Small intestine (tissue), 7 donors: ENCODE measurements at regions not wholly inside any gene's neighbourhood (a gene's known extent, or its start where the extent isn't known, plus 50 kb on each side); places are given as distances from the start of the nearest gene placed in this dataset.

Source experiments
- DNase-seq, 2 donors: peaks; one replicate each; pipeline versions ENCODE4 v3.0.0 to v3.0.0-alpha.2; 2013
- FAIRE-seq: peaks from 2 replicates; lab custom pipeline; 2012; peaks lifted over from hg19 to GRCh38; lab: Jason Lieb, UNC
- H3K27ac ChIP-seq, 3 donors: one replicate each; pipeline ENCODE4 v1.5.1; 2013; ENCODE audit warnings: low read length in 2 of 3, mild to moderate bottlenecking in 2 of 3, control low read depth in 1 of 3, inconsistent platforms in 1 of 3, low read depth in 1 of 3, moderate library complexity in 1 of 3
- H3K27me3 ChIP-seq, 3 donors: one replicate each; pipeline ENCODE4 v1.6.1; 2013; ENCODE audit warnings: low read length in 3 of 3, inconsistent platforms in 1 of 3; ENCODE audit not compliant: control insufficient read depth in 3 of 3, insufficient read depth in 3 of 3
- H3K36me3 ChIP-seq, 3 donors: one replicate each; pipeline ENCODE4 v1.6.1; 2013; ENCODE audit warnings: low read length in 3 of 3, inconsistent platforms in 1 of 3, low read depth in 1 of 3, mild to moderate bottlenecking in 1 of 3, moderate library complexity in 1 of 3; ENCODE audit not compliant: control insufficient read depth in 3 of 3, insufficient read depth in 2 of 3
- H3K4me1 ChIP-seq, 3 donors: one replicate each; pipeline ENCODE4 v1.6.1; 2013; ENCODE audit warnings: low read length in 2 of 3, inconsistent platforms in 1 of 3, low read depth in 1 of 3, mild to moderate bottlenecking in 1 of 3, moderate library complexity in 1 of 3; ENCODE audit not compliant: control insufficient read depth in 3 of 3, insufficient read depth in 2 of 3
- H3K4me3 ChIP-seq, 3 donors: one replicate each; pipeline ENCODE4 v1.5.1; 2013; ENCODE audit warnings: low read length in 3 of 3, control low read depth in 1 of 3, inconsistent platforms in 1 of 3, low read depth in 1 of 3, mild to moderate bottlenecking in 1 of 3, moderate library complexity in 1 of 3
- H3K9me3 ChIP-seq, 2 donors: one replicate each; pipeline ENCODE4 v1.6.1; 2013; ENCODE audit warnings: low read depth in 1 of 2, low read length in 1 of 2; ENCODE audit not compliant: control insufficient read depth in 2 of 2, insufficient read depth in 1 of 2
- WGBS, 3 donors: extraction: QIAGEN DNeasy Blood & Tissue Kit; methylation state at CpG; one replicate each; pipeline ENCODE4 v1.1.7; 2013; 5-methylcytosine and 5-hydroxymethylcytosine counted together
- donor health status: healthy with polysubstance abuse.
- donor health status: control.
- donor health status: control.
- donor health status: Bipolar disorder and iron deficiency.
- donor health status: healthy.

DNA sequence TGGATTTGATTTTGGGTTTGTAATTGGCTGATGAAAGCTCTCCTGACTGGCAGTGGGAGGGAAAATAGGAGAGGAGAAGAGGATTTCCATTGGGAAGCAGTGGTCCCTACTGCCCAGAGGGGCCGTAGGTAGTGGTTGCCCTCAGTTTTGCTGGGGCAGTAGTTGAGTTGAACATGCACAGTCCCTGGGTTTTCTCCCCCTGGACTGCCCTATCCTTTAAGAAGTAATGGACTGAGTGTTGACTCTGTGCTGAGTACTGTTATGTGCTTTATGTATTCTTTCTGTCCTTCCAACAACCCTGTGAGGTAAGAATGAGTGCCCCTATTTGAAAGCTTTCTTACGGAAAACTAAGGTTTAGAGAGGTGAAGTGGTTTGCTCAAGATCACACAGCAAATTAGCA is 111.2 kb upstream of the RPS23 start:
- Histone ChIP-seq H3K27ac (no peak overlapping the region), H3K36me3 (no peaks in the 10 kb centered on the region), H3K27me3 (no peaks in the 10 kb centered on the region), H3K4me3 (no peak overlapping the region), H3K9me3 (no peaks in the 10 kb centered on the region), H3K4me1 (peaks cover 0 to 5% (median 0%) of the 10 kb centered on the region in 3 donors)
- WGBS, 3 donors = 80 to 100% (median 94%) methylated on average over 2 of the region's 2 CpGs
- DNase-seq = no peak
- FAIRE-seq = no peak

DNA sequence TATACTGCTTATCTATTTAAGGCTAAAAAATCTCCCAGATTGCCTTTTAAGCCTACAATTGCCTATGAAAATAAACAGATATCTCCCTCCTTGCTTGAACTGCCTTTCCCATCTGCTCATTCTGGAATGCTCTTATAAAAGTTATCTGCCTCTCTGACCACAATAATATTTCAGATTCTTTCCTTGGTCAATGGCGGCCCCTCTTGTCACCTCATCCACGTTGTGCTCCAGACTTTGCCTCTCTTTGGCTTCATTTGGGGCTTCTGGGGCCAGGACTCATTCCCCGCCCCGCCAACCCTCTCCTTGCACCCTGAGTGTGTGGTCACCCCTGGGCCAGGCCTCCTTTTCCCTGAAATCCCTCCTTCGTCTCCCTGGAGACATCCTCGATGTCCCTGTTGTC is 110.0 kb upstream of the RPS23 start:
- H3K4me1 ChIP-seq = peaks cover 0 to 5% (median 0%) of the 10 kb centered on the region in 3 donors
- no peaks in the 10 kb centered on the region for H3K9me3 ChIP-seq
- 81 to 88% (median 83%) methylated on average over 6 of the region's 6 CpGs for WGBS, 3 donors
- no peak for DNase-seq
- H3K27me3 ChIP-seq = no peaks in the 10 kb centered on the region
- FAIRE-seq = no peak
- H3K36me3 ChIP-seq = no peaks in the 10 kb centered on the region
- H3K27ac ChIP-seq = no peak overlapping the region
- H3K4me3 ChIP-seq = no peak overlapping the region

DNA sequence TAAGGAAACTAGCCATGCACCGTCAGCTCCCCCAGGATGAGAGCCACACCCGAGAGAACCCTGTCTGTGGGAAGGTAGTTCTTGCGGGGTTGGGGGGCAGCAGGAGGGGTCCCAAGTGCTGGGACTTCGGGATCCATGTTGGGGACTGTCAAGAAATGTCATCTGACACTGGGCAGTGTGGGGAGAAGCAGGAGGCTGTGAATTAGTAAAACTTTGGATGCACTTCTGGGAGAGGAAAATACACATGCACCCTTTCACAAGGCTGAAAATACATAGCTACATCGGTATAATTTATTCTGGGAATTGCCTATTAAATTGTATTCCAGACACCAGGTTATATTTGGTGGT is 109.6 kb upstream of the RPS23 start:
- Histone ChIP-seq H3K4me3 (no peak overlapping the region), H3K27me3 (no peaks in the 10 kb centered on the region), H3K4me1 (peaks cover 0 to 5% (median 0%) of the 10 kb centered on the region in 3 donors), H3K27ac (no peak overlapping the region), H3K9me3 (no peaks in the 10 kb centered on the region), H3K36me3 (no peaks in the 10 kb centered on the region)
- FAIRE-seq = no peak
- WGBS, 3 donors = 29 to 48% (median 29%) methylated on average over 5 of the region's 5 CpGs
- no peak for DNase-seq

DNA sequence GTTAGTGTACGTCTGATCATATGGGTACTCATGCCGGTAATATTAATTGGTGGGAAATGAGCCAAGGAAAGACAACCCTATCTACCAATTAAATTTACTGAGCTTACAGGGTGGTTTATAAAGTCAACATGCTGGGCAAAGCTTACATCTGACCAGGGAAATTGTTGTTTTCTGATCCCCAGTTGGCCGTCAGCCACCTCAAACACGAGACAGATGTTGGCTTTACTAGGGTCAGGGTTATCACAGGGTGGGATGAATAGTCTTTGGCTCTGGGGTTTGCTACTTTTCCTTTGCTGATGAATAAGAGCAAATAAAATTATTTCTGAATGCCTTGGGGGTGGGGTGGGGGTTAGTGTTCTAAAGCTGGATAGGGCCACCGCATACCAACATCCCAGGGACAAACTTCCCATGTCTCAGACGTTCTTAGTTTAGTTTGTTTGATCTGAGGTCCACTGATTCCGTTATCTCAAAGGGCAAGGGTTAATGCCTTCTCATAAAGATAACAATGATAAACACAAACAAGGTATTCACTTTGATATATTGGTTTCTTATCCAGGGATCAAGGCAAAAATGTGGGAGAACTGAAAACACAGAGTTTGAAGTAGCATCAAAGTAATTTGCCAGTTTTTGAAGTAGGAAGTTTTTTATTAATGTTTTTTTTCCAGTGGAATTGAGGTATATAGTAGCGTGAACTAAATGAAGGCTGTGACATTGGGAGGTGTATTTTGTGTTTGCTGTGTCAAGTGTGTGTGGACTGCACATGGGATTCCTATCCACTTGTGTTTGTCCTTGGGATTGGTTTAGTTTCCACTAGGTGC is 109.1 kb upstream of the RPS23 start:
- 15 to 51% (median 30%) methylated on average over 8 of the region's 8 CpGs for WGBS, 3 donors
- no peaks in the 10 kb centered on the region for H3K36me3 ChIP-seq
- FAIRE-seq (no peak), DNase-seq (peak; percentile 41 to 65)
- peaks cover 0 to 5% (median 0%) of the 10 kb centered on the region in 3 donors for H3K4me1 ChIP-seq
- H3K27me3 ChIP-seq = no peaks in the 10 kb centered on the region
- no peaks in the 10 kb centered on the region for H3K9me3 ChIP-seq
- H3K27ac ChIP-seq = no peak overlapping the region
- no peak overlapping the region for H3K4me3 ChIP-seq

DNA sequence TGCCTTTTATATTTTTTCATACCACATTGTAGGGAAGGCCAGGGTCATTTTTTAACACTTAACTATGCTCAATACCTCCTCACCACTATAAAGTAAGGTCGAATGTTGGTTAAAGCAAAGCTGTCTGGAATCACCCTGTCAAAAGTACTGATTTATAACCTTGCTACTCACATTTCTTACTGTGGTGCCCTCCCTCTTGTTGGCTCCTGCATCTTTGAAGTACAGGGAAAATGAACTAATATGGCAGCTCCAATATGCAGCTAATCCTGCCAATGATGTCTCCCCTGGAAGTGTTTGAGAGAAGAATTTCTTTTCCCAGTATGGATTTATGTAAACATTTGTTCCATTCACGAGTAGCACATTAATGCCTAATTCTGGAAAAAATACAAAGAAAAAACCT is 108.4 kb upstream of the RPS23 start:
- FAIRE-seq = no peak
- WGBS, 3 donors = 20 to 47% (median 23%) methylated on average over 2 of the region's 2 CpGs
- no peak for DNase-seq

DNA sequence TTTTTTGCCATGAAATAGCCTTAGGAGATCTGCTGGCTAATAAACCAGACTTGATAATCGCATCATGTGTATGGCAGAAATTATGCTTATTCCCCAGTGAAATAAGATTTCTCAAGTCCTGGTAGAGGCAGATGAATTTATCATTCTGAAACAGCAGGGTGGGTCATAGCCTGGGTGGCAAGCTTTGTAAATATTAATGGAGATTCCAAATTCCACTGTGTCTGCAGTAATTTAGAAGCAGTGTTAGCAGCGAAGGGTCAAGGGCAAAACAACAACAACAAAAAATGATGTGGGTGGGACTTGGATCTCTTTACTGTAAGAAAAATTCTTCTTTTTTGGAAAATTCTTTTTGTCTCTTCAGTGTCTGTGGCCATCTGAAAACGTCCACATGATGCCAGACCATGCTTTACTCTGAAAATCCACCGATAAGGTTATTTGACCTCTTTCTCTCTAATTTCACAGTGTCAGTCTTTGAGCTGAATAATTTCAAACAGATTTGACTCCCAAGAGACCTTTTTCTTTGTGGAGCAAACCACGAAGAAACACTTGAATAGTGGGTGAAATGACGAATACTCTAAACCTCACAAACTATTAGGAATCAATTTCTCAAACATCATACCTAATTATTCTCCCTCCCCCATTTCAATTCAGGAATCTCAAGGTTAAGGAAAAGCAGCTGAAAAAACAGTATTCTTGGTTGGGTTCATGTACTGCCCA is 106.0 kb upstream of the RPS23 start:
- peaks cover 0 to 5% (median 0%) of the 10 kb centered on the region in 3 donors for H3K4me1 ChIP-seq
- H3K27ac ChIP-seq = no peak overlapping the region
- no peak overlapping the region for H3K4me3 ChIP-seq
- FAIRE-seq = no peak
- H3K27me3 ChIP-seq = no peaks in the 10 kb centered on the region
- WGBS, 3 donors = 67 to 84% (median 77%) methylated on average over 6 of the region's 6 CpGs
- no peaks in the 10 kb centered on the region for H3K36me3 ChIP-seq
- H3K9me3 ChIP-seq = peaks cover 0 to 9% of the 10 kb centered on the region in 2 donors
- DNase-seq = no peak

More for the DNA sequence above, 108.4 kb upstream of the RPS23 start:
- Histone ChIP-seq H3K4me3 (no peak overlapping the region), H3K27me3 (no peaks in the 10 kb centered on the region), H3K36me3 (no peaks in the 10 kb centered on the region), H3K27ac (no peak overlapping the region), H3K9me3 (no peaks in the 10 kb centered on the region), H3K4me1 (peaks cover 0 to 5% (median 0%) of the 10 kb centered on the region in 3 donors)

DNA sequence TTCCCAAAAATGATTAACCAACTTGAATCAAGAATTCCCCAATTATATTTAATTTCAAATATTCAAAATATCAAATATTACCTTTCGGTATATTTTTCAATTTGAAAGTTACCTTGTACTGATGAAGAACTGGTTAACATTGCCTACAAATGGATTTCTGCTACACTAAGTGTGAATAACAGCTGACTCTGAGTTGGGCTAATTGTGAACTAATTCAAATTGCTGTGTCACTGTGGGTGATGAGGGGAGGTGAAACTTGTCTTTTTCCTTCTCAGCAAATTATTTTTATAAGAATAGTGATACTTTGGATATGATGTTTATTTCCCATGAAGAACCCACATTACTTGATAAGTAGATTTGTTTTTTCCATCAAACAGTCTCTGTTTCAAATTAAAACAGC is 103.4 kb upstream of the RPS23 start:
- no peaks in the 10 kb centered on the region for H3K4me1 ChIP-seq
- no peak for FAIRE-seq
- H3K27ac ChIP-seq = no peak overlapping the region
- no peak overlapping the region for H3K4me3 ChIP-seq
- peaks cover 0 to 9% of the 10 kb centered on the region in 2 donors for H3K9me3 ChIP-seq
- 93 to 95% (median 94%) methylated on average over 1 of the region's 1 CpG for WGBS, 3 donors
- H3K36me3 ChIP-seq = no peaks in the 10 kb centered on the region
- DNase-seq = no peak
- H3K27me3 ChIP-seq = no peaks in the 10 kb centered on the region

DNA sequence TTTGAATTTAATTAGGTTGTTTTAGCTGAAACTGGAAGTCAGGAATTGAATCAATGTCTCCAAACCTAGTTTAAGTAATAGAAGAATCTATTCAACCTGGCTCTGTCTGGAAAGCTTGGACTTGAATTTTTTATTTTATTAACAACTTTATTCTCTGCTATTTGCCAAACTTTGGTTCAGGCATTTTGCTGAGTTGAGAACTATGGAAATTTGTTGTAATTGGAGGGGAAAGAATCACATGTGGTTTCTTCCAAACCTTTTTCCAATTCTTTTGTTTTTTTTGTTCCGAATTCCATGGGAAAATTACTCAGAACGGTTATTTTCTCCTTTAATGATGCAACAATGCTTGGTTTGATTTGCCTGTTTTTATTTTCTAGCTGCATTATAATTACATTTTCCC is 98.2 kb upstream of the RPS23 start:
- H3K36me3 ChIP-seq = no peaks in the 10 kb centered on the region
- H3K27me3 ChIP-seq = no peaks in the 10 kb centered on the region
- no peak overlapping the region for H3K4me3 ChIP-seq
- H3K4me1 ChIP-seq = no peaks in the 10 kb centered on the region
- no peak overlapping the region for H3K27ac ChIP-seq
- no peak for DNase-seq
- 85 to 90% (median 89%) methylated on average over 2 of the region's 2 CpGs for WGBS, 3 donors
- FAIRE-seq = no peak
- peaks cover 0 to 16% of the 10 kb centered on the region in 2 donors for H3K9me3 ChIP-seq
